H9 (cell line): ENCODE measurements at regions not wholly inside any gene's neighbourhood (a gene's known extent, or its start where the extent isn't known, plus 50 kb on each side); places are given as distances from the start of the nearest gene placed in this dataset.

ENCODE experiments used
- DNase-seq: peaks from one replicate; pipeline ENCODE4 v3.0.0-alpha.2; 2017
- H2AFZ ChIP-seq: one replicate; pipeline ENCODE4 v1.6.1; 2013; ENCODE audit warnings: mild to moderate bottlenecking, low read length, control low read depth, moderate library complexity
- H2AK5ac ChIP-seq: 2 replicates; pipeline ENCODE4 v1.6.1; 2013; ENCODE audit warnings: low read length, control low read depth, mixed read lengths; ENCODE audit not compliant: insufficient read length
- H2BK120ac ChIP-seq: one replicate; pipeline ENCODE4 v1.6.1; 2013; ENCODE audit warnings: low read depth, mild to moderate bottlenecking, low read length, control low read depth, inconsistent platforms; ENCODE audit not compliant: poor library complexity, severe bottlenecking
- H2BK12ac ChIP-seq: 2 replicates; pipeline ENCODE4 v1.6.1; 2013; ENCODE audit warnings: low read length, control low read depth, mixed read lengths, low read depth; ENCODE audit not compliant: insufficient read length
- H2BK15ac ChIP-seq: 2 replicates; pipeline ENCODE4 v1.6.1; 2013; ENCODE audit warnings: low read depth, low read length, control low read depth
- H2BK20ac ChIP-seq: one replicate; pipeline ENCODE4 v1.6.1; 2013; ENCODE audit warnings: low read depth, mild to moderate bottlenecking, low read length, control low read depth, inconsistent platforms; ENCODE audit not compliant: poor library complexity, severe bottlenecking
- H2BK5ac ChIP-seq: 2 replicates; pipeline ENCODE4 v1.6.1; 2013; ENCODE audit warnings: low read length, control low read depth, mixed read lengths; ENCODE audit not compliant: insufficient read length
- H3K14ac ChIP-seq: 2 replicates; pipeline ENCODE4 v1.6.1; 2013; ENCODE audit warnings: low read length, control low read depth; ENCODE audit not compliant: insufficient read depth
- H3K18ac ChIP-seq: 2 replicates; pipeline ENCODE4 v1.6.1; 2013; ENCODE audit warnings: low read depth, mild to moderate bottlenecking, mixed read lengths, low read length, control low read depth; ENCODE audit not compliant: insufficient read length
- H3K23ac ChIP-seq: 2 replicates; pipeline ENCODE4 v1.6.1; 2013; ENCODE audit warnings: low read length, control low read depth, mixed read lengths, low read depth; ENCODE audit not compliant: insufficient read length
- H3K23me2 ChIP-seq: 2 replicates; pipeline ENCODE4 v1.6.1; 2013; ENCODE audit warnings: low read depth, mild to moderate bottlenecking, mixed read lengths, low read length, control low read depth; ENCODE audit not compliant: insufficient read length, poor library complexity, severe bottlenecking
- H3K27ac ChIP-seq: 2 replicates; pipeline ENCODE4 v1.5.1; 2013; ENCODE audit warnings: low read length, control low read depth, mixed read lengths, low read depth; ENCODE audit not compliant: insufficient read length
- H3K27me3 ChIP-seq: 2 replicates; pipeline ENCODE4 v1.6.1; 2013; ENCODE audit warnings: low read length, control low read depth, inconsistent platforms; ENCODE audit not compliant: insufficient read depth
- H3K4ac ChIP-seq: 2 replicates; pipeline ENCODE4 v1.6.1; 2013; ENCODE audit warnings: low read depth, mild to moderate bottlenecking, control low read depth, inconsistent platforms, low read length, moderate library complexity
- H3K4me1 ChIP-seq: 2 replicates; pipeline ENCODE4 v1.6.1; 2013; ENCODE audit warnings: low read length, control low read depth, inconsistent platforms; ENCODE audit not compliant: insufficient read depth
- H3K4me2 ChIP-seq: 2 replicates; pipeline ENCODE4 v1.6.1; 2013; ENCODE audit warnings: low read length, control low read depth, mixed read lengths; ENCODE audit not compliant: insufficient read length, insufficient read depth
- H3K56ac ChIP-seq: 2 replicates; pipeline ENCODE4 v1.6.1; 2013; ENCODE audit warnings: low read depth, mild to moderate bottlenecking, mixed read lengths, low read length, control low read depth; ENCODE audit not compliant: insufficient read length
- H3K79me1 ChIP-seq: 2 replicates; pipeline ENCODE4 v1.6.1; 2013; ENCODE audit warnings: low read depth, mild to moderate bottlenecking, moderate library complexity, low read length, control low read depth, inconsistent platforms; ENCODE audit not compliant: insufficient read depth, poor library complexity, severe bottlenecking
- H3K79me2 ChIP-seq: 2 replicates; pipeline ENCODE4 v1.6.1; 2013; ENCODE audit warnings: low read length, control low read depth, inconsistent platforms; ENCODE audit not compliant: insufficient read depth
- H3K9ac ChIP-seq: 2 replicates; pipeline ENCODE4 v1.6.1; 2013; ENCODE audit warnings: low read length, control low read depth, mixed read lengths; ENCODE audit not compliant: insufficient read length; ENCODE audit errors: extremely low read depth
- H3K9me3 ChIP-seq: one replicate; pipeline ENCODE4 v1.6.1; 2013; ENCODE audit warnings: low read depth, low read length, inconsistent platforms; ENCODE audit not compliant: control insufficient read depth
- H3T11ph ChIP-seq: one replicate; pipeline ENCODE4 v1.6.1; 2013; ENCODE audit warnings: mild to moderate bottlenecking, low read length, control low read depth, inconsistent platforms
- H4K20me1 ChIP-seq: one replicate; pipeline ENCODE4 v1.6.1; 2013; ENCODE audit not compliant: control insufficient read depth, insufficient read length, insufficient read depth
- H4K5ac ChIP-seq: 2 replicates; pipeline ENCODE4 v1.6.1; 2013; ENCODE audit warnings: low read depth, mild to moderate bottlenecking, mixed read lengths, low read length, control low read depth; ENCODE audit not compliant: insufficient read length
- H4K8ac ChIP-seq: replicated peaks from 2 replicates; pipeline ENCODE4 v1.6.1; 2013; ENCODE audit warnings: low read length, control low read depth, mixed read lengths, low read depth; ENCODE audit not compliant: insufficient read length
- H4K91ac ChIP-seq: 2 replicates; pipeline ENCODE4 v1.6.1; 2013; ENCODE audit warnings: low read depth, mild to moderate bottlenecking, moderate library complexity, mixed read lengths, low read length, control low read depth; ENCODE audit not compliant: insufficient read length
- H3K27ac Mint-ChIP-seq, 3 experiments: 2 replicates in 2 of 3; 3 replicates in 1 of 3; pipeline ENCODE4 v1.8.0; 2020 to 2021; ENCODE audit warnings: mixed read lengths in 3 of 3, mild to moderate bottlenecking in 1 of 3, moderate library complexity in 1 of 3
- H3K27me3 Mint-ChIP-seq: 2 replicates; pipeline ENCODE4 v1.8.0; 2021; ENCODE audit warnings: low read depth, mild to moderate bottlenecking, moderate library complexity, mixed read lengths
- H3K36me3 Mint-ChIP-seq, 3 experiments: 2 replicates in 2 of 3; 3 replicates in 1 of 3; pipeline ENCODE4 v1.8.0; 2020 to 2021; ENCODE audit warnings: low read depth in 3 of 3, mixed read lengths in 3 of 3; ENCODE audit not compliant: insufficient read depth in 1 of 3
- H3K4me1 Mint-ChIP-seq, 2 experiments: 2 replicates each; pipeline ENCODE4 v1.8.0; 2020; ENCODE audit warnings: mixed read lengths in 2 of 2
- H3K4me3 Mint-ChIP-seq, 2 experiments: 2 replicates in 1 of 2; 3 replicates in 1 of 2; pipeline ENCODE4 v1.8.0; 2020 to 2021; ENCODE audit warnings: mild to moderate bottlenecking in 2 of 2, mixed read lengths in 2 of 2, moderate library complexity in 1 of 2
- H3K9me3 Mint-ChIP-seq, 2 experiments: 2 replicates in 1 of 2; 3 replicates in 1 of 2; pipeline ENCODE4 v1.8.0; 2020; ENCODE audit warnings: mild to moderate bottlenecking in 2 of 2, mixed read lengths in 2 of 2, moderate library complexity in 1 of 2
- WGBS: extraction: QIAGEN DNeasy Blood & Tissue Kit; methylation state at CpG from one replicate; pipeline ENCODE4 v1.1.7; 2013; ENCODE audit warnings: missing lambda C conversion rate, low lambda C conversion rate, mixed read lengths; ENCODE audit not compliant: insufficient read length; ENCODE audit errors: extremely low coverage; 5-methylcytosine and 5-hydroxymethylcytosine counted together
- TF ChIP-seq, protein P1 (sequence below): fragments of 200-600 bp; sonication (generic); conservative IDR thresholded peaks from 3 replicates; pipeline ENCODE4 v1.8.0; 2021; ENCODE audit warnings: antibody characterized with exemption, mild to moderate bottlenecking

DNA sequence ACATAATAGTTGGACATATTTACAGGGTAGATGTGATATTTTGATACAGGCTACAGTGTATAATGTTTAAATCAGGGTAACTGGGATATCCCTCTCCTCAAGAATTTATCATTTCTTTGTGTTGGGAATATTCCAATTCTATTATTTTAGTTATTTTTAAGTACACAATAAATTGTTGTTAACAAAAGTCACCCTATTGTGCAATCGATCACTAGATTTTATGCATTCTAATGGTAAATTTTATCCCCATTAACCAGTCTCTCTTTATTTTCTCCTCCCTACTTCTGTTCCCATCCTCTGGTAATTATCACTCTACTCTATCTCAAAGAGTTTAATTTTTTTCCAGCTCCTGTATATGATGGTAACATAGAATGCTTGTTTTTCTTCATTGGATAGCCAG, 1631.9 kb upstream of the PABPC4L start:
- no peaks in the 10 kb centered on the region for H3K36me3 Mint-ChIP-seq
- H3K27ac Mint-ChIP-seq: no peak overlapping the region
- H3K23me2 ChIP-seq: no peaks in the 10 kb centered on the region
- H3K4me1 ChIP-seq: no peaks in the 10 kb centered on the region
- H3K4me3 Mint-ChIP-seq: no peak overlapping the region
- no peak overlapping the region for H3K23ac ChIP-seq
- H2BK20ac ChIP-seq: no peak overlapping the region
- H4K8ac ChIP-seq: no peak overlapping the region
- H3K9ac ChIP-seq: no peak overlapping the region
- no peaks in the 10 kb centered on the region for H3K79me1 ChIP-seq
- no CpG with 5 or more reads among the region's 1 CpG for WGBS
- H2AFZ ChIP-seq: no peak overlapping the region
- no peaks in the 10 kb centered on the region for H4K20me1 ChIP-seq
- H4K91ac ChIP-seq: no peak overlapping the region
- no peak overlapping the region for H3K4me2 ChIP-seq
- no peaks in the 10 kb centered on the region for H3K4me1 Mint-ChIP-seq
- no peak overlapping the region for H3K18ac ChIP-seq
- H2BK15ac ChIP-seq: no peak overlapping the region
- H2BK120ac ChIP-seq: no peak overlapping the region
- no peak overlapping the region for H3K4ac ChIP-seq
- no peak overlapping the region for H3T11ph ChIP-seq
- H3K27me3 ChIP-seq: no peaks in the 10 kb centered on the region
- H3K27ac ChIP-seq: no peak overlapping the region
- no peak overlapping the region for H3K56ac ChIP-seq
- no peak for DNase-seq
- H2BK5ac ChIP-seq: no peak overlapping the region
- no peak overlapping the region for H2AK5ac ChIP-seq
- H3K14ac ChIP-seq: no peak overlapping the region
- H4K5ac ChIP-seq: no peak overlapping the region
- no peak overlapping the region for H2BK12ac ChIP-seq
- H3K9me3 ChIP-seq: no peaks in the 10 kb centered on the region
- no peaks in the 10 kb centered on the region for H3K9me3 Mint-ChIP-seq
- TF ChIP-seq, protein P1, sequence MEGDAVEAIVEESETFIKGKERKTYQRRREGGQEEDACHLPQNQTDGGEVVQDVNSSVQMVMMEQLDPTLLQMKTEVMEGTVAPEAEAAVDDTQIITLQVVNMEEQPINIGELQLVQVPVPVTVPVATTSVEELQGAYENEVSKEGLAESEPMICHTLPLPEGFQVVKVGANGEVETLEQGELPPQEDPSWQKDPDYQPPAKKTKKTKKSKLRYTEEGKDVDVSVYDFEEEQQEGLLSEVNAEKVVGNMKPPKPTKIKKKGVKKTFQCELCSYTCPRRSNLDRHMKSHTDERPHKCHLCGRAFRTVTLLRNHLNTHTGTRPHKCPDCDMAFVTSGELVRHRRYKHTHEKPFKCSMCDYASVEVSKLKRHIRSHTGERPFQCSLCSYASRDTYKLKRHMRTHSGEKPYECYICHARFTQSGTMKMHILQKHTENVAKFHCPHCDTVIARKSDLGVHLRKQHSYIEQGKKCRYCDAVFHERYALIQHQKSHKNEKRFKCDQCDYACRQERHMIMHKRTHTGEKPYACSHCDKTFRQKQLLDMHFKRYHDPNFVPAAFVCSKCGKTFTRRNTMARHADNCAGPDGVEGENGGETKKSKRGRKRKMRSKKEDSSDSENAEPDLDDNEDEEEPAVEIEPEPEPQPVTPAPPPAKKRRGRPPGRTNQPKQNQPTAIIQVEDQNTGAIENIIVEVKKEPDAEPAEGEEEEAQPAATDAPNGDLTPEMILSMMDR: no peak
- no peaks in the 10 kb centered on the region for H3K27me3 Mint-ChIP-seq
- no peaks in the 10 kb centered on the region for H3K79me2 ChIP-seq
